M059J (cell line): ENCODE measurements at regions not wholly inside any gene's neighbourhood (a gene's known extent, or its start where the extent isn't known, plus 50 kb on each side); places are given as distances from the start of the nearest gene placed in this dataset.

ENCODE experiments used
- DNase-seq: peaks from one replicate; pipeline ENCODE4 v3.0.0-alpha.2; 2012; ENCODE audit warnings: low read depth

GRCh38 chr2:64221935-64222334 is 77.7 kb upstream of the PELI1 start:
- DNase-seq: no peak

- no peak for DNase-seq
Observed at GRCh38 chr2:64222351-64222750, 78.1 kb upstream of the PELI1 start.

GRCh38 chr2:64223055-64223454 is 78.8 kb upstream of the PELI1 start:
- no peak for DNase-seq

- no peak for DNase-seq
Observed at GRCh38 chr2:64225491-64225890, 81.3 kb upstream of the PELI1 start.

GRCh38 chr2:64226611-64227010 is 82.4 kb upstream of the PELI1 start:
- no peak for DNase-seq

GRCh38 chr2:64227603-64228125 is 83.4 kb upstream of the PELI1 start:
- DNase-seq: no peak

- peak; percentile 57 for DNase-seq
Observed at GRCh38 chr2:64228126-64228678, 84.0 kb upstream of the PELI1 start.

GRCh38 chr2:64228918-64229317 is 84.7 kb upstream of the PELI1 start:
- DNase-seq: no peak

- DNase-seq: peak; percentile 15
Observed at GRCh38 chr2:64230540-64230939, 86.3 kb upstream of the PELI1 start.

- DNase-seq: no peak
Observed at GRCh38 chr2:64232266-64232665, 88.0 kb upstream of the PELI1 start.

GRCh38 chr2:64233376-64233922 is 89.2 kb upstream of the PELI1 start:
- no peak for DNase-seq

GRCh38 chr2:64234150-64234549 is 89.9 kb upstream of the PELI1 start:
- no peak for DNase-seq

- DNase-seq: no peak
Observed at GRCh38 chr2:64234785-64235184, 90.6 kb upstream of the PELI1 start.

- DNase-seq: no peak
Observed at GRCh38 chr2:64237266-64237665, 93.0 kb upstream of the PELI1 start.

- no peak for DNase-seq
Observed at GRCh38 chr2:64238799-64239198, 94.6 kb upstream of the PELI1 start.

GRCh38 chr2:64243081-64244036 is 99.1 kb upstream of the PELI1 start:
- no peak for DNase-seq

- DNase-seq: no peak
Observed at GRCh38 chr2:64244037-64244416, 99.8 kb upstream of the PELI1 start.

GRCh38 chr2:64245631-64246030 is 101.4 kb upstream of the PELI1 start:
- DNase-seq: no peak

- no peak for DNase-seq
Observed at GRCh38 chr2:64246962-64247361, 102.7 kb upstream of the PELI1 start.

GRCh38 chr2:64249426-64249825 is 105.2 kb upstream of the PELI1 start:
- no peak for DNase-seq

- DNase-seq: no peak
Observed at GRCh38 chr2:64250063-64250462, 105.8 kb upstream of the PELI1 start.

GRCh38 chr2:64250751-64251423 is 106.7 kb upstream of the PELI1 start:
- DNase-seq: no peak
